CD4-positive, alpha-beta T cell (primary cell): ENCODE measurements at regions not wholly inside any gene's neighbourhood (a gene's known extent, or its start where the extent isn't known, plus 50 kb on each side); places are given as distances from the start of the nearest gene placed in this dataset.

Experiments used
- ATAC-seq: fragments of 200-7000 bp; cut with Tn5 transposase; one replicate; pipeline ENCODE4 v1.10.0; 2022; ENCODE audit warnings: mild to moderate bottlenecking; ENCODE audit not compliant: poor library complexity
- CTCF ChIA-PET: fragments of 350-600 bp; sonication (Branson Sonifier 250); formaldehyde crosslinking; loops from one replicate; lab custom pipeline; 2021; ENCODE audit warnings: antibody characterized with exemption, inconsistent platforms; lab: Charles Lee
- POLR2A ChIA-PET: fragments of 350-600 bp; sonication (Branson Sonifier 250); formaldehyde crosslinking; loops from one replicate; lab custom pipeline; 2021; ENCODE audit warnings: antibody characterized with exemption, inconsistent platforms; lab: Charles Lee
- DNase-seq, 14 experiments: peaks; one replicate each; pipeline ENCODE4 v3.0.0-alpha.2; 2013 to 2020; ENCODE audit warnings: mixed read lengths in 2 of 14
- H3K27ac ChIP-seq, 2 donors: one replicate each; pipeline versions ENCODE4 v1.5.1 to v1.7.0; 2013; ENCODE audit warnings: low read length in 2 of 2, low read depth in 1 of 2, mild to moderate bottlenecking in 1 of 2
- H3K27me3 ChIP-seq, 2 experiments: 1 replicate in 1 of 2; 2 replicates in 1 of 2; pipeline versions ENCODE4 v1.6.1 to v1.7.0; 2013; ENCODE audit warnings: low read length in 2 of 2, control low read depth in 1 of 2, mild to moderate bottlenecking in 1 of 2, moderate library complexity in 1 of 2; ENCODE audit not compliant: insufficient read depth in 2 of 2, control insufficient read depth in 1 of 2
- H3K36me3 ChIP-seq: one replicate; pipeline ENCODE4 v1.6.1; 2013; ENCODE audit warnings: low read length, control low read depth; ENCODE audit not compliant: insufficient read depth
- H3K4me1 ChIP-seq: one replicate; pipeline ENCODE4 v1.6.1; 2013; ENCODE audit warnings: low read length, control low read depth; ENCODE audit not compliant: insufficient read depth
- H3K4me3 ChIP-seq: one replicate; pipeline ENCODE4 v1.5.1; 2013; ENCODE audit warnings: mild to moderate bottlenecking, low read length, moderate library complexity
- H3K9me3 ChIP-seq, 2 experiments: 1 replicate in 1 of 2; 2 replicates in 1 of 2; pipeline versions ENCODE4 v1.6.1 to v1.7.0; 2013; ENCODE audit warnings: low read length in 2 of 2, mild to moderate bottlenecking in 2 of 2, control low read depth in 1 of 2, moderate library complexity in 1 of 2; ENCODE audit not compliant: control insufficient read depth in 1 of 2, insufficient read depth in 1 of 2
- H3K27ac Mint-ChIP-seq: one replicate; pipeline ENCODE4 v1.8.0; 2020; ENCODE audit warnings: mixed read lengths
- H3K27me3 Mint-ChIP-seq: one replicate; pipeline ENCODE4 v1.8.0; 2021; ENCODE audit warnings: mixed read lengths
- H3K36me3 Mint-ChIP-seq: one replicate; pipeline ENCODE4 v1.8.0; 2021; ENCODE audit warnings: low read depth, mixed read lengths
- H3K4me1 Mint-ChIP-seq: one replicate; pipeline ENCODE4 v1.8.0; 2021; ENCODE audit warnings: low read depth, mixed read lengths
- H3K4me3 Mint-ChIP-seq: one replicate; pipeline ENCODE4 v1.8.0; 2020; ENCODE audit warnings: mild to moderate bottlenecking, mixed read lengths
- H3K9me3 Mint-ChIP-seq: one replicate; pipeline ENCODE4 v1.8.0; 2020; ENCODE audit warnings: mixed read lengths
- intact Hi-C, 2 experiments: fragments of 100-400 bp; cut with DNase I in 1 of 2; cut with micrococcal nuclease in 1 of 2; formaldehyde crosslinking; loops; one replicate each; pipeline versions ENCODE4 v1.15.1 to v1.9.0; 2023 to 2025; cut with DNase I, micrococcal nuclease
- TF ChIP-seq, protein P1 (sequence below): fragments of 200-600 bp; IDR thresholded peaks from one replicate; pipeline ENCODE4 v1.8.0; 2022; ENCODE audit warnings: antibody characterized with exemption, mild to moderate bottlenecking

DNA sequence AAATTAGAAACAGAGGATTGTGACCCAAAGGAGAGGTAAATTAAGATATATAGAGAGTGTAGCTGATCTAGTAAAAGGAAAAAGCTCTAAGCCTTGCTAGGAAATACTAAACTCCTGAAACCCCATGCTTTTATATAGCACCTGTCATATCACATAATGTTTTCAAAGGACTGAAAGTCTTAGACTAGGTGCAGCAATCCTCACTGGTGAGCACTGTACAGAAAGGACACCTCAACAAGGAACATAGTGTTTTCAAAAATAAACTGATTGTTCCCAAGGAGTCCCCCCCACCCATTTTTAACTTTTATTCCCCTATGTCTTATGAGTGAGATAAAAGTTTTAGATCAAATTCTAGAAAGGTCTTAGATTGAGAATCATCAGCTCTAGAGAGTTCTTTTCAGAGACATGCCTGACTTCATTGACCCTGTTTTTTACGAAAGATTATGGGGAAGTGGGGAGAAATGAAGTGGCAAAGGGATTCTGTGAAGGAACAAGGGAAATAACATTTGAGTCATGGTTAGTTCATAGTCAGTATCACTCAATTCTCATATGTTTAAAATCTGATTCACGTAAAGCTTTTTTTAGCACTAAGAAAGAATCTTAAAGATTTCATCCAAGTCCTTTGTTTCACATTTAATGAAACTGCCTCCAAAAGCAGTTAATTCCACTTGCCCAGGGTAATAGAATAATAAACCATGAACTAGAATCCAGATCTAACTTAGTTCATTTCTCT lies 166.4 kb downstream of the CYB561 start:
- CTCF ChIA-PET: no interaction called here
- Histone ChIP-seq H3K4me1 (no peaks in the 10 kb centered on the region), H3K9me3 (no peaks in the 10 kb centered on the region), H3K4me3 (no peak overlapping the region), H3K27ac (no peak overlapping the region), H3K36me3 (no peaks in the 10 kb centered on the region), H3K27me3 (no peaks in the 10 kb centered on the region)
- Mint-ChIP-seq H3K36me3 (peaks cover 43% of the 10 kb centered on the region), H3K9me3 (peaks cover 4% of the 10 kb centered on the region), H3K4me1 (no peaks in the 10 kb centered on the region), H3K4me3 (no peak overlapping the region), H3K27me3 (no peaks in the 10 kb centered on the region), H3K27ac (no peak overlapping the region)
- no peak for ATAC-seq
- peak in 2 of 14 experiments; percentile 34 to 45 for DNase-seq
- intact Hi-C loops: no loop called here
- POLR2A ChIA-PET: no interaction called here
- TF ChIP-seq, protein P1, sequence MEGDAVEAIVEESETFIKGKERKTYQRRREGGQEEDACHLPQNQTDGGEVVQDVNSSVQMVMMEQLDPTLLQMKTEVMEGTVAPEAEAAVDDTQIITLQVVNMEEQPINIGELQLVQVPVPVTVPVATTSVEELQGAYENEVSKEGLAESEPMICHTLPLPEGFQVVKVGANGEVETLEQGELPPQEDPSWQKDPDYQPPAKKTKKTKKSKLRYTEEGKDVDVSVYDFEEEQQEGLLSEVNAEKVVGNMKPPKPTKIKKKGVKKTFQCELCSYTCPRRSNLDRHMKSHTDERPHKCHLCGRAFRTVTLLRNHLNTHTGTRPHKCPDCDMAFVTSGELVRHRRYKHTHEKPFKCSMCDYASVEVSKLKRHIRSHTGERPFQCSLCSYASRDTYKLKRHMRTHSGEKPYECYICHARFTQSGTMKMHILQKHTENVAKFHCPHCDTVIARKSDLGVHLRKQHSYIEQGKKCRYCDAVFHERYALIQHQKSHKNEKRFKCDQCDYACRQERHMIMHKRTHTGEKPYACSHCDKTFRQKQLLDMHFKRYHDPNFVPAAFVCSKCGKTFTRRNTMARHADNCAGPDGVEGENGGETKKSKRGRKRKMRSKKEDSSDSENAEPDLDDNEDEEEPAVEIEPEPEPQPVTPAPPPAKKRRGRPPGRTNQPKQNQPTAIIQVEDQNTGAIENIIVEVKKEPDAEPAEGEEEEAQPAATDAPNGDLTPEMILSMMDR: no peak

DNA sequence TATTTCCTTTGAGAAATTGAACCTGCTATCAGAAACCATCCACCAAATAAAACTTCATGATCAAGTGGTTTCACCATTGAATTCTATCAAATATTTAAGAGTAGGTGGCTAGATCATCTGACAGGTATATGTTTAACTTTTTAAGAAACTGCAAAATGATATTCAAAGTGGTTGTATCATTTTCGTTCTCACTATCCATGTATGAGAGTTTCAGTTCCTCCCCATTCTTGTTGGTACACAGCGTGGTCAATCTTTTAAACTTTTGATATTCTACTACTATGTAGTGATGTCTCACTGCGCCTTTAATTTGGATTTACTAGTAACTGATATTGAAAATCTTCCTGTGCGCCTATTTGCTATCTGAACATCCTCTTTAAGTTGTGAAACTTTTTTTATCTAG lies 163.7 kb downstream of the CYB561 start:
- H3K27me3 ChIP-seq: no peaks in the 10 kb centered on the region
- H3K36me3 Mint-ChIP-seq: peaks cover 70% of the 10 kb centered on the region
- intact Hi-C loops: no loop called here
- DNase-seq (no peak), ATAC-seq (no peak)
- H3K36me3 ChIP-seq: no peaks in the 10 kb centered on the region
- no peak overlapping the region for H3K4me3 ChIP-seq
- ChIA-PET CTCF (no interaction called here), POLR2A (no interaction called here)
- TF ChIP-seq, protein P1: no peak
- H3K27ac Mint-ChIP-seq: no peak overlapping the region
- H3K4me1 Mint-ChIP-seq: no peaks in the 10 kb centered on the region
- no peaks in the 10 kb centered on the region for H3K27me3 Mint-ChIP-seq
- no peak overlapping the region for H3K27ac ChIP-seq
- no peak overlapping the region for H3K4me3 Mint-ChIP-seq
- no peaks in the 10 kb centered on the region for H3K4me1 ChIP-seq
- H3K9me3 ChIP-seq: peaks cover 5 to 15% of the 10 kb centered on the region in 2 experiments
- H3K9me3 Mint-ChIP-seq: peaks cover 15% of the 10 kb centered on the region

DNA sequence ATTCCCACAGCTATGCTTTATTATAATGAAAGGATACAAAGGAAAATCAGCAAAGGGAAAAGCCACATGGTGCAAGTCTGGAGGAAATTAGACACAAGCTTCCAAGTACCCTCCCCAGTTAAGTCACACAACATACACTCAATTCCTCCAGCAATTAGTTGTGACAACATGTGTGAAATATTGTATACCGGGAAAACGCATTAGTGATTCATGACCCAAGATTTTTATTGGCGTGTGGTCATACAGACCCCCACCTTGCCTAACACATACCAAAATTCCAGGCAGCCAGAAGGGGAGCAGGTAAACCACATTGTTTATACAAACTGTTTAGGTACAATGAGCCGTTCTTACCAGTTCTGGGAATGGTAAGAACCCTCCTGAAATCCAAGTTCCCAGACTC lies 160.6 kb downstream of the CYB561 start:
- intact Hi-C loops: no loop called here
- no peak for DNase-seq
- H3K4me3 Mint-ChIP-seq: no peak overlapping the region
- Histone ChIP-seq H3K4me1 (no peaks in the 10 kb centered on the region), H3K36me3 (no peaks in the 10 kb centered on the region), H3K4me3 (no peak overlapping the region), H3K27ac (no peak overlapping the region), H3K9me3 (peaks cover 5 to 15% of the 10 kb centered on the region in 2 experiments), H3K27me3 (no peaks in the 10 kb centered on the region)
- H3K27me3 Mint-ChIP-seq: no peaks in the 10 kb centered on the region
- TF ChIP-seq, protein P1: no peak
- ATAC-seq: no peak
- H3K9me3 Mint-ChIP-seq: peaks cover 15% of the 10 kb centered on the region
- CTCF ChIA-PET: no interaction called here
- H3K4me1 Mint-ChIP-seq: no peaks in the 10 kb centered on the region
- POLR2A ChIA-PET: no interaction called here
- no peak overlapping the region for H3K27ac Mint-ChIP-seq
- H3K36me3 Mint-ChIP-seq: peaks cover 80% of the 10 kb centered on the region
